HG03196 (cell line): ENCODE measurements at regions not wholly inside any gene's neighbourhood (a gene's known extent, or its start where the extent isn't known, plus 50 kb on each side); places are given as distances from the start of the nearest gene placed in this dataset.

Source experiments
- ATAC-seq: cut with Tn5 transposase; IDR thresholded peaks from one replicate; pipeline ENCODE4 v1.9.1; 2021; ENCODE audit not compliant: unreplicated experiment

GRCh38 chr5:90135779-90136378, 273.7 kb downstream of the CETN3 start:
- no peak for ATAC-seq

GRCh38 chr5:90134892-90135291, 274.7 kb downstream of the CETN3 start:
- no peak for ATAC-seq

GRCh38 chr5:90134381-90134780, 275.2 kb downstream of the CETN3 start:
- no peak for ATAC-seq

DNA sequence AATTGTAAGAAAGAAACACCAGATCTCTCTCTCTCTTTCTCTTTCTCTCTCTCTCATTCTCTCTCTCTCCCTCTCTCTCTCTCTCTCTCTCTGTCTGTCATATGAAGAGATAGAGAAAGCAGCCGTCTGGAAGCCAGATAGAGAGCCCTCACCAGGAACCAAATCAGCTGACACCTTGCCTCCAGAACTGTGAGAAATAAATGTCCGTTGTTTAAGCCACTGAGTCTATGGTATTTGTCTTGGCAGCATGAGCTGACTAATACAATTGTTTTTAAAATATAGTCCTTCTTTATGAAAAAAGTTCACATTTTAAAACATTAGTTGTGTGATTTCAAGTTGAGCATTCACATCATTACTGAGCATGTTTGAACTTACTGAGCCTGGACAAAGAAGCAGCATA, 275.6 kb downstream of the CETN3 start:
- no peak for ATAC-seq

GRCh38 chr5:90131383-90132133, 278.0 kb downstream of the CETN3 start:
- no peak for ATAC-seq

DNA sequence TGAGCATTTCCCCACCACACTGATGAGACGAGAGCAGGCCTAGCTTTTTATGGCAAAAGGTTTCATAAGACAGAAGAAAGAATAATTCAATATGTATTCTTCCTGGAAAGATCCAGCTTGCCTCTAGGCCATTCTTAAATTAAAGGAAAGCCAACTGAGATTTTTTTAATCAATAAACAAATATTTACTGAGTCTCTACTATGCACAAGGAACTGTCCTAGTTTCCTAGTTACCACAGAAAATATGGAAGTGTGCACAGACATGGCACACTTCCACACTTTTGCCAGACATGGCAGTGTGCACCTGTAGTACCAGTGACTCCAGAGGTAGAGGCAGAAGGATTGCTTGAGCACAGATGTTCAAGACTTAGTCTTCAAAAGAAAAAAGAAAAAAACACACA, 281.0 kb downstream of the CETN3 start:
- ATAC-seq: no peak

DNA sequence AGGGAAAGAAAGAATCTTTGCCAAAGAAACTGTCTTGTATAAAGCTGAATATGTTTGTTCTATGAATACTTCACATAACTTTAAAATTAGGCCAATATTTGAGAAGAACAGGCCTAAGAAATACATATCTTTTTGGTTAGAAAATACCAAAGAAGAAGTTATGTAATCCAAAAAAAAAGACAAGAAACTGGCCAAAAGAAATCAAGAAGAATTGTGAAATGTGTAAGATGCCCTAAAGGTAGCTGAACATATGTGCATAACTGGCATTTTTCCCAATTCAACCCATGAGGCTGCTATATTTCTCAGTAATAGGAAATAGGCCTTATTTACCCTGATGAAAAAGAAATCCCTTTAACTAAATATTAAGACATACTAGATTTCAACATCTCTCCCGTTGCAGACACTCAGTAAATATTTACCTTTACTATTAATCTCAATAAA, 290.0 kb downstream of the CETN3 start:
- no peak for ATAC-seq

- ATAC-seq: no peak
Observed at GRCh38 chr5:90117005-90117404, 292.6 kb downstream of the CETN3 start.

- no peak for ATAC-seq
Observed at GRCh38 chr5:90113108-90113507, 296.4 kb downstream of the CETN3 start.

DNA sequence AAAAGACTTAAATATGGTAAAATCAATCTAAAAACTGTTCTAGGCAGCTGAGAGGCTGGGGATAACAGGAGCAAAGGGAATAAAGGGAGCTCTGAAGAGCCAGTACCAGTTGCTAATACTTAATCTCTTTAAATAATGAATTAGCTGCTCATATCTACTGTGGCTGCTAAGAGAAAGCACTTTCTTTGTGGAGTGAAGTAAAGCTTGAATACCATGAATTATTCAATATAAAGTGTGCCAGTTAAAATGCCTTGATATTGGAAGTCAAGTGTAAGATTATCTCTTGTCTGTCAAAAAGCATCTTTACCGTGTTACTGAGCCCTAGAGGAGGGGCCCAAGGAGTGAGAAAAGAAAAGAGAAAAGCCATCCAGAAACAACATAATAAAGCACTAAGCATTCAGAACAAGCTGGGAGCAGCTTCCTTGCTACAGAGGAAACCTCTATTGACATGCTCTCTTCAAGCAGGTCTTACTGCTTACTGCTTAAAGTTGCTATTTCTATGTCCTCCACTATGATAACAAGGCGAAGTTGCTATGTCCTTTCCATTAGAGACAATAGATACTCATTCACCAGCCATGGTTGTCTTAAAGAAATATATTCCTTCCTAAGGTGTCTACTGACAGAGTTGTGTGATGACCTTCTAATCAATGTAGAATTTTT, 297.4 kb downstream of the CETN3 start:
- no peak for ATAC-seq

- no peak for ATAC-seq
Observed at GRCh38 chr5:90111364-90112032, 298.1 kb downstream of the CETN3 start.

- no peak for ATAC-seq
Observed at GRCh38 chr5:90109285-90109684, 300.3 kb downstream of the CETN3 start.

DNA sequence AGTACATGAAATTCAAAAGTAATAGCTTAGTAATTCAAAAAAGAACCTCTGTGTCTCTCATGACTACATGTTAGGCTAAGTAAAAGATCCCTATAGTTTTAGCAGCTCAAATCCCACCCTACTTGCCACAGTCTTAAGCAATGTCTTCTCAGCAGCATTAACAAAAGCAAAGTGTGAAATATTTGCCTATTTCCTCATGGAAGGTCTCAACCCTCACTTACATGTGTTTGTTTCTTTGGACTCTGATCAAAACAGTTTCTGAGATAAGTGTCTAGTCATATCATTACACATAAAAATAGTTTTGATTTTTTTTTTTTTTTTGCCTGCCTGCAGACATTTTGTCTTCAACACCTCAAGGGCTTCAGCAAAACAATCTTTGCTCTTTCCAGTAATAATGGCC, 310.5 kb downstream of the CETN3 start:
- no peak for ATAC-seq

- ATAC-seq: no peak
Observed at GRCh38 chr5:90097082-90097477, 312.5 kb downstream of the CETN3 start.

DNA sequence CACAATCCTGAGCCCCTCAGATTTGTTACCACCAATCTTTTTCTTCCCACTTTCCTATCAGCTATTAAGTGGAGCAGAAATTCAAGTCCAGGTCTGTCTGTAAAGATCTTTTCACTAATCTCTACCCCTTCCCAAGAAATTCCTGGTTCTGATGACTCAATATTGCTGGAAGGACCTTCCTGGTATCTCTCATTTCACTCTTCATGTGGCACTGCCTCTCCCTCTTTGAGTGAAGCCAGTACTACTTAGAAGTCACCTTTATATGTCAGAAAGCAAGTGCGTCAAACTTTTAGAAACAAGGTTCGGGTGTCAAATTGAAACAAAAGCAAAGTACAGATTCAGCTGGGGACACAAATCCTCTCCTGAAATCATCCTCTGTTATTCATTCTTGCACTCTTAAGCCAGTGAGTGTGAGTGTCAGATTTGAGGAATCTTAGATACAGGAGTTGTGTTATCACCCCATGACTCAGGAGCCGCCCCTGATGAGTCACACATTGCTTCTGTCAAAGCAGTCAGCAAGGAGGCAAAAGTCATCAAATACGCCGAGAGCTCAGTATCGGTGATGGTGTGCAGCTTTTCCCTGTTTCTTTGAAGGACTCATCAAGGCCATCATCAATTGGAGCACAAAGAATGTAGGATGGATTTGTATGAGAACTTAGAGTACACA, 313.0 kb downstream of the CETN3 start:
- ATAC-seq: no peak

- ATAC-seq: no peak
Observed at GRCh38 chr5:90095292-90096060, 314.1 kb downstream of the CETN3 start.

DNA sequence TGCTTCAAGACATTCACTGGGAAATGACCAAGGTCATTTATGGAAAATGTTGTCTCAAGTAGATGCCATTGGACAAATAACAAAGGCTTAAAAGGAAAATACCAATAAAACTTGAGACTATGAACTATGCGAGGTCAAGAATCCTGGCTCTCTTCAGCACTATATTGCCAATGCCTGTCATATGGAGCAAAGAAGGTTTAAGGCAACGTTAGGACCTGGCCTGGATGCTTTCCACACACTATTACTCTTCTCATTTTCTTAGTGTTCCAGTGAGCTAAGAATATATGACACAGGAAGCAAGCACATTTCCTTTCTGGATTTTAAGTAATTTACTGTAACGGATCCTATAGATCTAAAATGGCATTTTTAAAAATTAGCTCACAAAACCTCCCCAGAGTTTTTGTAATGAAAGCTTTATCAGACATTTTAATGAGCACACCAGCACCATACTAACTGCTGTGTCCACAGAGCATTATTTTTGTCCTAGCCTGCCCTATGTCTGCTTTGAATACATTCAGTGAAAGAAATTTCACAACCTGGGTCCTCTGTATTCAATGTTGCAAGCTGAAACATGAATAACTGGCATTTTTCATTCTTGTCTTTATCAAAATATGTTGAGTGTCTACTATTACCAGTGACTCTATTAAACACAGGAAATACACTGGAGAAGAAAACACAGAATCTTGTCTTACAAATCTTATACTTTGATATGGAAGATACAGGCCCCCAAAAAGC, 315.6 kb downstream of the CETN3 start:
- no peak for ATAC-seq

GRCh38 chr5:90092734-90093133, 316.8 kb downstream of the CETN3 start:
- no peak for ATAC-seq

- no peak for ATAC-seq
Observed at GRCh38 chr5:90084342-90084741, 325.2 kb downstream of the CETN3 start.
